A549 (cell line): ENCODE measurements at regions not wholly inside any gene's neighbourhood (a gene's known extent, or its start where the extent isn't known, plus 50 kb on each side); places are given as distances from the start of the nearest gene placed in this dataset.

ENCODE experiments used
- CBX8 ChIP-seq: fragments of 200-600 bp; sonication (generic); IDR thresholded peaks from 2 replicates; pipeline ENCODE4 v1.6.1; 2016
- ESRRA ChIP-seq: fragments of 150-350 bp; IDR thresholded peaks from 2 replicates; pipeline ENCODE4 v1.6.1; 2014; ENCODE audit warnings: mild to moderate bottlenecking, low read length, borderline replicate concordance
- MAZ ChIP-seq: fragments of 150-350 bp; IDR thresholded peaks from 2 replicates; pipeline ENCODE4 v1.6.1; 2014; ENCODE audit warnings: antibody characterized with exemption, low read depth, low read length, borderline replicate concordance
- NR3C1 ChIP-seq: fragments of >200 bp; sonication (Bioruptor Twin); formaldehyde crosslinking; IDR thresholded peaks from 3 replicates; pipeline ENCODE4 v1.6.1; 2017
- POLR2A ChIP-seq: IDR thresholded peaks from 2 replicates; pipeline ENCODE4 v1.6.1; 2012; ENCODE audit warnings: mild to moderate bottlenecking, low read length
- POLR2AphosphoS2 ChIP-seq: conservative IDR thresholded peaks from 2 replicates; pipeline ENCODE4 v1.6.1; 2012; ENCODE audit warnings: low read length, improper control_type of control experiment, inconsistent platforms
- RFX5 ChIP-seq: fragments of 450-650 bp; IDR thresholded peaks from 2 replicates; pipeline ENCODE4 v1.7.1; 2014; ENCODE audit warnings: antibody characterized with exemption, mild to moderate bottlenecking, moderate library complexity
- SMC3 ChIP-seq: fragments of >200 bp; sonication (Bioruptor Twin); formaldehyde crosslinking; IDR thresholded peaks from 3 replicates; pipeline ENCODE4 v1.6.1; 2018; ENCODE audit warnings: inconsistent platforms
- ZFP36 ChIP-seq: fragments of 450-650 bp; IDR thresholded peaks from 2 replicates; pipeline ENCODE4 v1.6.1; 2014; ENCODE audit warnings: borderline replicate concordance; ENCODE audit not compliant: partially characterized antibody
- TF ChIP-seq, protein P1 (sequence below): fragments of >200 bp; sonication (Bioruptor Twin); formaldehyde crosslinking; IDR thresholded peaks from 3 replicates; pipeline ENCODE4 v1.5.1; 2016
- TF ChIP-seq, protein P2 (sequence below): fragments of 200-600 bp; sonication (generic); IDR thresholded peaks from 2 replicates; pipeline ENCODE4 v1.6.1; 2016; ENCODE audit warnings: antibody characterized with exemption, mild to moderate bottlenecking, moderate library complexity

DNA sequence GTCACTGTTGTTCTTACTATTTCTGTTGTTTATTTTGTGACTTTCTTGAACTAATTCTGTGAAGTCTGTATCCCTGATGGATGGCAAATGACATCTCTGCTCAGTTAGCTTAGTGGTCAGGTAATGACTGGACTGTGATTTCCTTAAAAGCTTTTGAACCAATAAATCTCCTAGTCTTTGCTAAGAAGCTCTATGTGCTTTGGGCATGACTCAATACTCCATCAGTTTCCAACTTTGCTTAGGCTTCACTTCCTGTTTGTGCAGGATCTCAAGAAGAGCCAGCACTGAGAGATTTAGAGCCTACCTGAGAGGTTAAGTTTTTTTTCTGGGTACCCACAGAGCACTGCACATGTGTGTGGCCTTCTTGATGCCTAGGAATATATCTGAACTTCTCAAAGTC, 329.7 kb upstream of the HTR2A start:
- TF ChIP-seq, protein P1, sequence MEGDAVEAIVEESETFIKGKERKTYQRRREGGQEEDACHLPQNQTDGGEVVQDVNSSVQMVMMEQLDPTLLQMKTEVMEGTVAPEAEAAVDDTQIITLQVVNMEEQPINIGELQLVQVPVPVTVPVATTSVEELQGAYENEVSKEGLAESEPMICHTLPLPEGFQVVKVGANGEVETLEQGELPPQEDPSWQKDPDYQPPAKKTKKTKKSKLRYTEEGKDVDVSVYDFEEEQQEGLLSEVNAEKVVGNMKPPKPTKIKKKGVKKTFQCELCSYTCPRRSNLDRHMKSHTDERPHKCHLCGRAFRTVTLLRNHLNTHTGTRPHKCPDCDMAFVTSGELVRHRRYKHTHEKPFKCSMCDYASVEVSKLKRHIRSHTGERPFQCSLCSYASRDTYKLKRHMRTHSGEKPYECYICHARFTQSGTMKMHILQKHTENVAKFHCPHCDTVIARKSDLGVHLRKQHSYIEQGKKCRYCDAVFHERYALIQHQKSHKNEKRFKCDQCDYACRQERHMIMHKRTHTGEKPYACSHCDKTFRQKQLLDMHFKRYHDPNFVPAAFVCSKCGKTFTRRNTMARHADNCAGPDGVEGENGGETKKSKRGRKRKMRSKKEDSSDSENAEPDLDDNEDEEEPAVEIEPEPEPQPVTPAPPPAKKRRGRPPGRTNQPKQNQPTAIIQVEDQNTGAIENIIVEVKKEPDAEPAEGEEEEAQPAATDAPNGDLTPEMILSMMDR, result no peak
- TF ChIP-seq RFX5, result no peak
- no peak for TF ChIP-seq MAZ
- TF ChIP-seq ESRRA, result no peak
- no peak for TF ChIP-seq NR3C1
- no peak for TF ChIP-seq CBX8
- no peak for TF ChIP-seq SMC3
- no peak for TF ChIP-seq ZFP36
- TF ChIP-seq POLR2A, result no peak
- TF ChIP-seq POLR2AphosphoS2, result no peak
- TF ChIP-seq, protein P2, sequence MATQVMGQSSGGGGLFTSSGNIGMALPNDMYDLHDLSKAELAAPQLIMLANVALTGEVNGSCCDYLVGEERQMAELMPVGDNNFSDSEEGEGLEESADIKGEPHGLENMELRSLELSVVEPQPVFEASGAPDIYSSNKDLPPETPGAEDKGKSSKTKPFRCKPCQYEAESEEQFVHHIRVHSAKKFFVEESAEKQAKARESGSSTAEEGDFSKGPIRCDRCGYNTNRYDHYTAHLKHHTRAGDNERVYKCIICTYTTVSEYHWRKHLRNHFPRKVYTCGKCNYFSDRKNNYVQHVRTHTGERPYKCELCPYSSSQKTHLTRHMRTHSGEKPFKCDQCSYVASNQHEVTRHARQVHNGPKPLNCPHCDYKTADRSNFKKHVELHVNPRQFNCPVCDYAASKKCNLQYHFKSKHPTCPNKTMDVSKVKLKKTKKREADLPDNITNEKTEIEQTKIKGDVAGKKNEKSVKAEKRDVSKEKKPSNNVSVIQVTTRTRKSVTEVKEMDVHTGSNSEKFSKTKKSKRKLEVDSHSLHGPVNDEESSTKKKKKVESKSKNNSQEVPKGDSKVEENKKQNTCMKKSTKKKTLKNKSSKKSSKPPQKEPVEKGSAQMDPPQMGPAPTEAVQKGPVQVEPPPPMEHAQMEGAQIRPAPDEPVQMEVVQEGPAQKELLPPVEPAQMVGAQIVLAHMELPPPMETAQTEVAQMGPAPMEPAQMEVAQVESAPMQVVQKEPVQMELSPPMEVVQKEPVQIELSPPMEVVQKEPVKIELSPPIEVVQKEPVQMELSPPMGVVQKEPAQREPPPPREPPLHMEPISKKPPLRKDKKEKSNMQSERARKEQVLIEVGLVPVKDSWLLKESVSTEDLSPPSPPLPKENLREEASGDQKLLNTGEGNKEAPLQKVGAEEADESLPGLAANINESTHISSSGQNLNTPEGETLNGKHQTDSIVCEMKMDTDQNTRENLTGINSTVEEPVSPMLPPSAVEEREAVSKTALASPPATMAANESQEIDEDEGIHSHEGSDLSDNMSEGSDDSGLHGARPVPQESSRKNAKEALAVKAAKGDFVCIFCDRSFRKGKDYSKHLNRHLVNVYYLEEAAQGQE, result no peak
